Midbrain (tissue), 1 donor: ENCODE measurements at regions not wholly inside any gene's neighbourhood (a gene's known extent, or its start where the extent isn't known, plus 50 kb on each side); places are given as distances from the start of the nearest gene placed in this dataset.

ENCODE experiments used
- DNase-seq: peaks from one replicate; lab custom pipeline; 2025; lab: John Stamatoyannopoulos, UW

DNA sequence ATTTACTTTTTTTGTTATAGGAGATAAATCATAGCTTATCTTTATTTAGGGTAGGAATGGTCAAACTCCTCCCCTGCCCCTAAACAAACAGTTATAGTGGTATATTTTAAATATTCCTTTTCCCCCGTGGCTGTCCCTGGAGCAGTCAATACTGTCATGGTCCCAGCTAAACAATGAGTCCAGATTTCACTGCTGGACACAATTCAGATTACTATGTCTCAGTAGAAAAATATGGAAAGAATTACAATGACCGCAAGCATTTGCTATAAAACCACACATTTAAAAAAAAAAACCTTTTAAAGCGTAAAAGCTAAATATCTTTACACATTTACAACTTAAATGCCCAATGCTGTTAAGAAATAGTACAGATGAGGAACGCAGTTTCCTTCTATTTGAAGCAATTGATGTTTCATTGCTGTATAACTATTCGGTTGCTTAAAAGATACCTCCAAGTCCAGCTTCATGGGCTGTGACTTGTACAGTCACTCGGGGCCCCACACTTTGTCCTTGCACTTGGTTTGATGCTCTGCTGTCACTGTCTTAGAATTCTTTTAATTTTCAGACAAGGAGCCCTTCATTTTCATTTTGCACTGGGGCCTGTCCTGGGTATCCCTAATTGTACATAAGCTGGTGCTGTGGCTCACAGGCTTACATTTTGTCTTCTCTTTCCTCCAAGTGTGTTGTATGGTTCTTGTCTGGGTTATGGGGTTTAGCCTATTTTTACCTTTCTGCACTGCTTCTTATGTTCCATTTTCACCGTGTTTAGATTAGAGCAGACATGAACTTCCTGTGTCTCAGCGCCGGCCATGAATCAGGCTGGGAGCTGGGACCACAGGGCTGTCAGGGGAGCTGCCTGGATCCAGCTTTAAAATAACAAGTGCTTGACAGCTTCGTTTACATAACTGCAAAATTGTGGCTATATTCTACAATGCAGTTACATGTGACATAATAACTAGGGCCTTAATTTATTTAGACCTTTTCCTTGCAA, 530.2 kb upstream of the FZD8 start:
- no peak for DNase-seq

DNA sequence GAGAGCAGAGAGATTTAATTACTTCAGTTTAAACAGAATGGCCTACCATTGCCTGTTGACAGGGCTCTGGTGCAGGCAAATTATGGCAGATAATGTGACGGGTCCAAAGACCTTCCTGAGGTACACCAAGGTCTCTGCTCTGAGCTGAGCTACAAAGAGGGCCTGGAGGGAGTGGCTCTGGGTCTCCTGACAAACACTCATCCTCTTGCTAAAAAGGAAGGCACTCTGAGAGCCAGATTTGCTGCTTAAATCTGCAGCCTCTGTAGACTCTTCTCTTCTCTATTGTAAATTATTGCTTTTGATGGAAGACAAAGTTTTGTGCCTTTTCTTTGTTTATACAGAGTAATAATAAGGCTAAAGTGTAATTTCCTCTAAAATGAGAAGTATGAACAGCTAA, 529.5 kb upstream of the FZD8 start:
- DNase-seq: no peak

DNA sequence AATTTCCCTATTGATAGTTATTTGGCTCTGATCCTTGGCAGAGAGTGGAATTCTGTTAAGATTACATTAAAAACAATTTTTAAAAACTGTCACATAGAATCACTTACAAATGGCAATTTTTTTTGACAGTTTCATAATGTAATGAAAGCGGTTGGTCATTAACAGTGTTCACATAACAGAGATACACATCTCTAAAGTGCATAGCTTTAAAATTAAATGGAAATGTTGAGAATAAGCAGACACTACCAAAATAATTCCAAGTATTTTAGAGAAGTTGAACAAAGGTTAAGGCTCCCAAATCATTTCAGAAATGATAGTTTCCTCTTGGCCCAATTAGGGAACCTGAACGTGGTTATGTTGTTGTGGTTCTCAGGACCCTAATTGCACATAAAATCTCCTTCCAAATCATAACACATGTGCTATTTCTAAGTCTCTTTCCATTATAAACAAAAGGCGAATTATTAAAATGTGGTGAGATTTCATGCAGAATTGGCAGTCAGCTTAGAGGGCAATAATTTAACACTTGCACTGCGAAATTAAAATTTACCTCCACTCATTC, 528.9 kb upstream of the FZD8 start:
- DNase-seq: no peak

DNA sequence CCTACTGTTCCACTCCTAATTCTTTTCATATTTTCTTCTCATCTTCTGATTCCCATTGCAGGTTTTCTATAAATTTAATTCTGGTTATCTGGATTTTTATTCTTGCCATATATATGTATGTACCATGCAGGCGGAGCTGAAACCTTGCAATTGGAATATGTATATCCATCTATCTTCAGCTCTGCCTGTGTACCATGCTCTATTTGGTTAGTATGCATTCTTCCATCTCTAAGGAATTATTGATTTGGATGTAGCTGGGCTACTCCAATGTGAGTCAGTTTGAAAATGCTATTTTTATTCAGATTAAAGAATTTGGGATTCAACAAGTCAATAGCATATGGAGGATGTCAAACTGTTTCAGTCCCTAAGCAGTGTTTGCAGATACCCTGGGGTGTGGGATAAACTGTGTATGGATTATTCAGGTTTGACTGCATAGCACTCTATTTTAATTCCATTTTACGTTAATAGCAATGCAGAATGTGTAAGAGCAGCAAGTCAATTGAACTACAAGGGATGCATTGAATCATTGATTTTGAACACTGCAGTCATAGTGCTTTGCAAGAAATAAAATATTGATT, 528.1 kb upstream of the FZD8 start:
- DNase-seq: no peak

DNA sequence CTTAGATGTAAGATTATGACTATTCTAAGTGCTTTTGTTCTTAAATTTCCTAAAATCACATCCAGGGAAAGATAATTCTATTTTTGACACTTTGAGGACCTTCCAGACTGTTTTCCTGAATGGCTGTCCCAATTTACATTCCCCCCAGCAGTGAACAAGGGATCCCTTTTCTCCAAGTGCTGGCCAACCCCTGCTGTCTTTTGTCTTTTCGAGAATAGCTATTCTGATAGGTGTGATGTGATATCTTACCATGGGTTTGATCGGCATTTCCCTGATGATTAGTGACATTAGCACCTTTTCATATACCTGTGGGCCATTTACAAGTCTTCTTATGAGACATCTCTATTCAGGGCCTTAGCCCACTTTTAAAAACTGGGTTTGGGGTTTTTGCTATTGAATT, 526.7 kb upstream of the FZD8 start:
- no peak for DNase-seq

DNA sequence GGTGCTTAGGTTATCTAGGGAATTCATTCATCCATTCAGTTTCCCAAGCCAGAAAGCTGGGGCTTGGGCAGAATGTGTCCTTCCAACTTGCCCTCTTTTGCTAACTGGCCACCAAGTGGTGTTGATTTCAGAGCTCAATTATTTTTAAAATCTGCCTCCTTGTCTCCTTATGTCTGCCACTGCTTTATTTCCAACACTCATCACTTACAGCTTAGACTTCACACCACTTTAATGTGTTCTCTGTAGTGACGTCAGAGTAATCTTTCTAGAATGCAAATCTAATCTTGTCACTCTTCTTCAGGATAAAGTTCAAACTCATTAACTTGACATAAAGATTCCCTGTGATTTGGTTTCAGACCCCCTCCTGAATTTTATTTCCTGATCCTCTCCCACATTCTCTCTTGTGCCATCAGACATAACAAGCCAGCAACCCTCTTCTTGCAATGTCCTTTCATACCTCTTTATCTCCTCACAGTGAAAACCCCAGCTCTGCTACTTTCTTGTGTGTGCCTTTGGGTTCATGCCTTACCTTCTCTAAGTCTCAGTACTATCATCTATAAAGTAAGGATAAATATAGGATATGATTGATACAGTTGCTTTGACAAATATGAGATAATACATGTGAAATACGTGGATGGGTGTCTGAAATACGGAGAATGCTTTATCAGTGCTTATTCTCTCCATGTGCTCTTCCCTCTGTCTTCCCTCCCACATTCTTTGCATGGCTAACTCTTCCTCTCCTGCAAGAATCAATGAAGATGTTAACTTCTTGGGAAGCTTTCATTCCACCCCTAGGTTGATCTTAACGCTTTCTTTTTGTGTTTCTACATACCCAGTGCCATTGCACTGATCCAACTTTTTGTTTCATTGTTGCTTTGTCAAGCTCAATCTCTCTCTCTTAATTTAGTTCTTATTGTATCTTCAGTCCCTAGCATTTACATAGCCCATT, 522.7 kb upstream of the FZD8 start:
- no peak for DNase-seq

DNA sequence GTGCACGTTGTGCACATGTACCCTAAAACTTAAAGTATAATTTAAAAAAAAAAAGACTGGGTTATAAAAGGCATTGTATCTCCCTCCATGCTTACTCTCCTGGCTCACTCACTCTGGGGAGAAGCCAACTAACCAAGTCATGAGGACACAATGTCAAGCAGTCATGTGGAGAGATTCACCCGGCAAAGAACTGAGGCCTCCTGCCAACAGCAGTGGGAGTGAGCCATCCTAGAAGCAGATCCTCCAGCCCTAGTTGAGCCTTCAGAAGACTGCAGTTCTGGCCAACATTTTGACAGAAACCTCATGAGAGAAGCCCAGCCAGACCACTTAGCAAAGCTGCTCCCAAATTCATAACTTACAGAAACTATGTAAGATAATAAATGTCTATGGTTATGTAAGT, 521.7 kb upstream of the FZD8 start:
- no peak for DNase-seq

DNA sequence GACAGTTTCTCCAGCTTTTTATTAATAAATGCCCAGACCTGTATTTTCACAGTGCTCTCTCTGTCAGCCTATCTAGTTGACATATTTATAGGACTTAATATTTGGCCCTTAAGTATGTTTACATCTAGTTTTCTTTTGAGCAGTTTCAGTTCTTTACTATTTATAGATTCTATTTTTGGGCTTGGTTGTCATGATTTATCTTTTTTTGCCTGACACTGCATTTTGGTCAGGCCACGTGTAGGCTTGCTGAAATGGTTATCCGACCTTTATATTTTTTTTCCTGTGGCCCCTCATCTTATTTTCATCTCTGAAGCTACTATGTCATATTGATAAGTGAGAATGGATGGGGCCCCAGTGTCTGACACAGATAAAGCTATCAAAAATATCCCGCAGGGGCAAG, 515.4 kb upstream of the FZD8 start:
- no peak for DNase-seq

DNA sequence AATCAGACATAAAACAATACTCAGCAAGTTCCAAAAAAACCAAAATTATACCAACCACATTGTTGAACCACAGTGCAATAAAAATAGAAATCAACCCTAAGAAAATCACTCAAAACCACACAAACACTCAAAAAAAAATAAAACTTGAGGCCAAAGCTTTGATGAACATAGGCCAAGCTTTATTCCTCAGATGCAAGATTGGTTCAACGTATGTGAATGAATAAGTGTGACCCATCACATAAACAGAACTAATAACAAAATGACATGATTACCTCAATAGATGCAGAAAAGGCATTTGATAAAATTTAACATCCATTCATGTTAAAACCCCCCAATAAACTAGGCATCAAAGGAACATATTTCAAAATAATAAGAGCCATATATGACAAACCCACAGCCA, 506.1 kb upstream of the FZD8 start:
- DNase-seq: no peak

DNA sequence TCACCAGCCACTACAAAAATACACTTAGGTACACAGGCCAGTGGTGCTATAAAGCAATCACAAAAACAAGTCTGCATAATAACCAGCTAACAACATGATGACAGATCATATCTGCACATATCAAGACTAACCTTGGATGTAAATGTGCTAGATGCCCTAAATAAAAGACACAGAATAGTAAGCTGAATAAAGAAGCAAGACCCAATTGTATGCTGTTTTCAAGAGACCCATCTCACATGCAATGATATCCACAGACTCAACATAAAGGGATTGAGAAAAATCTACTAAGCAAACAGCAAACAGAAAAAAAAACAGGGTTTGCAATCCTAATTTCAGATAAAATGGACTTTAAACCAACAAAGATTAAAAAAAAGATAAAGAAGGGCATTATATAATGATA, 505.4 kb upstream of the FZD8 start:
- no peak for DNase-seq

DNA sequence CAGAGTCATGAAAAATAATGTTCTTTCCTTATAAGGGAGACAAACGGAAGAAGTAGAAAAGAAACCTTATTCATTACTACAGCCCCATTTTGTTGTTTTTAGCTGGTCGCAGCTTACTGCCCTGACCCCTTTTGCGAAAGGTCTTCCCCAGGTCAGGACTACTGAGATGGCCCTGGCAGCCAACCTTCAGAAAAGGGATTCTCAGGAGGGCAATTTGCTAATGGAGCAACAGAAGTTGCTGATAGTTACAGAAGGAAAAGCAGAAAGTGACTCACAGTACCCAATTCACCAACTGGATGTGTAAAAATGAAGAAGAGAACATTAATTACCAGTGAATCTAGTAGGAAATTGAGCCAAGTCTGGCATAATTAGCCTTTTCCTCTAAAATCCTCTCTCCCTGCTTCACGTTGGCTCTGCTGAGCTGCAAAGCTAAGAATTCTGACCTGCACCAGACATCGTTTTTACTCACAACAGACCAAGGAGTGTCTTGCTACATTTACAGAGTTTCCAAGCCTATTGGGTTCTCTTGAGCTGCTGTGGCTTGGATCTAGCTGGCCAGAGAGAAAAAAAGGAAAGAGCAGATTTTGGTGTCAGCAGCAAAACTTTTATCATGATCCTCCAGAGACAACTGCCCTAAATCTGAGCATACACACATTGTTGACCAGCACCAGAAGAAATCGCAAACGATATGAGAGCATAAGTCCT, 499.9 kb upstream of the FZD8 start:
- DNase-seq: no peak

DNA sequence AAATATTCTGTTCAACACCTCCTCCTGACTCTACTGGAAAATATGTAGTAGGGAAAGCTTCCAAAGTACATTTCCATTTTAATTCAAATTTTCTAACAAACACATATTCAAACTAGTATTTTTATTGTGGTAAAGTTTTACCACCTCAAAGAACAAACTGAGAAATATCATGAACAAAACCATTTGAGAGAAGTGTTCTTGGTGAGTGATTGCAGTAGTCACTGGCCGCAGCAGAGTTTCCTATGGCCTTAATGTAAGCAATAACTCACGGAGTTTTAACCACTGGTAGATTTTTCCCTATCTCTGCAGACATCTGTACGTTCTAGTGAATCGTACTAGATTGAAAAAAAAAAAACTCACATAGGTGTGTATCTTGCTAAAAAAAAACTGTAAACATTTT, 487.0 kb upstream of the FZD8 start:
- no peak for DNase-seq

DNA sequence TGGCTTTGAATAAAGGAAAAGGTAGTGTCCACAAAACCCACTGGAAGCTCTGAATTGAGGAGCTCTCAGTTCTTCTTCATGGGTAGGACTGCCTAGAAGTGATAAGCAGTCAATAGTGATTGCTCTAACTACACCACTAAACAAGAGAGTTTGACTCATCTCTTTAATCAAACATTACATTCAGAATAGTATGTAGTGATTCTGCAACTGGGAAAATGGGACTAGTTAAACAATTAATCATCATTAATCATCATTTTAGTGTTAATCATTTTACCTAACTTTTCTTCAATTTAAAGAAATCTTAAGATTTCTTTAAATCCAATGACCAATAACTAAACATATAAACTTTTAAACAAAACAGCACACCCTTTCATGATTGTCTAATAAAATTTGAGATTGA, 484.0 kb upstream of the FZD8 start:
- no peak for DNase-seq

DNA sequence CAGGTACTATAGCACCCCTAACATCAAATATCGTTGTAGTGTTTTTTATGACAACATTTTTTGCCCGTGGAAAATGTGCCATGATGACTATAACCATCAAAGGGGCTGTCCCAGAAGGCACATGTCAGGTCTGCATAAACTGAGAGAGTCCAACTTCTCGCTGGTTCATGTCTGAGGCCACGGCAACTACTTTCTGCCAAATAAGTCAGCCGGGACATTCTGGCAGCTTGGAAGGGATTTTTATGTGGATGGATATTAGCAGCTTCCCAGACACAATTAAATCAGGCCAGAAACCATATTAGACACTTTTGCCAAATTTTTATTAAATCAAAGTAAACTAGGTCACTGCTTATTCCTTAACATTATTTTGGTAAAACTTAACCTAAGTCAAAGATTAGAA, 477.4 kb upstream of the FZD8 start:
- no peak for DNase-seq

DNA sequence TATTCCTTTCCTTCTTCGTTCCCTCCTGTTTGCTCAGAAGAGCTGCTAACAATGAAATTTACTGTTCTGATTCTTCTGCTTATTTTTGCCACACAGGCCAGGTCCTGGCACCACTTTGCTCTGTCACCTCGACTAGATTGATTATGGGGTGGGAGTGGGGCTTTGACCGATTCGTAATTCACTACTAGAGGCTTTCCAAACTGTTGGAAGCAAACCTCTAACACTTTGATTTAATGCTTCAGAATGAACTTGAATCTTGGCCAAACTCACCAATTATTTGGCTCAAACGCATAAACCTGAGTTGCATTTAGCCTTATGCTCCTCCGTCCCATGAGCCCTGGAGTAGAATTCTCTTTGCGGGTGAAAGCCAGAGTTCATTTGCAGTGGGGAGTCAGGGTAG, 476.2 kb upstream of the FZD8 start:
- DNase-seq: no peak

DNA sequence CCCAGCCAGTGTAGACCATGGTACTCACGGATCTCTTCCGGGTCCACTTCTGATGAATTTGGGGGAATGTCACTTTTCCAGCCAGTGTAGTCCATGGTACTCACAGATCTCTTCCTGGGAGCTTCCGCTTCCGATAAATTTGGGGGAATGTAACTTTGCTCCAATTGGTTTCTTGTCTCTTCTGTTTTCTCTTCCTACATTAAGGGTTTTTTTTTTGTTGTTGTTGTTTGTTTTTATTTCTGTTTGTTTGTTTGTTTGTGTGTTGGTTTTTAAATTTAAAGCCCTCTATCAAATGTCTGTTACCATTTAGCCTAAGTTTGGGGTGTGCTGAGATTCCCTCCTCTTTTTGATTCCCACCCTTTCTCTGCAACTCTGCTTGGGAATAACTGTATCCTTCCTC, 475.8 kb upstream of the FZD8 start:
- no peak for DNase-seq

DNA sequence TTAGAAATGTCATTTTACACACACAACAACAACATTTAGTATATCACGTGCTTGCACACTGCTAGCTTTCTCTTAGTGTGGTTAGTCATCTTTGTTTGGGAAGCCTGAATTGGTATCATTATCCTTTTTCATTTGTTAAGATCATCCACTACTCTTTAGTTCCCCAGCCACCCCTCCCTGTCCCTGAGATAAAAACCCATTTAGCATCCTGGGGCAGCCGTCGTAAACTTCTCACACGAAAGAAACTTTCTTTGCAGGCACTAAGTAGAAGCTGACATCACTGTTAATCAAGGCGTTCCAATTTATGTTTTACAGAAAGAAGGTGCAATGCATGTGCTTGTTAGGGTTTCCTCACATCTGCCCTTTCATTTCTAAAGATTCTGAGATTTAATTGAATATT, 475.1 kb upstream of the FZD8 start:
- DNase-seq: no peak

DNA sequence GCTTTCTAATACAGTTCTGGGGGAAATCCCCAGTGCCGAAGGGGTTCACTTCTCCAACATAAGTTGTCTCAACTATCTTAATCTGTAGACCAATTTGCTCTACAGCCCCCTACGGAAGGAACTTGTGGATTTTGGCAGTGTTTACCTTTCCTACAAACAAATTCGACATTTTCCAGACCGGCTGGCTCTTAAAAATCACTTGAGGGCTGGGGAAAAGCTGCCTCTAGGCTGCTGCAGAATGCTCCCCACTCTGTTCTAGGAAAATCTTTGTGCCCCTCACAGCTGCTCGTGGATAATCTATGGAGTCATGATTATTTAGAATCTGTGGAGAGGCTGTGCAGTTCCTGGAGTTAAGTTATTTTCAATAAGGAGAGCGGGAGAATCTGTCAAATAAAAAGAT, 474.6 kb upstream of the FZD8 start:
- DNase-seq: no peak

DNA sequence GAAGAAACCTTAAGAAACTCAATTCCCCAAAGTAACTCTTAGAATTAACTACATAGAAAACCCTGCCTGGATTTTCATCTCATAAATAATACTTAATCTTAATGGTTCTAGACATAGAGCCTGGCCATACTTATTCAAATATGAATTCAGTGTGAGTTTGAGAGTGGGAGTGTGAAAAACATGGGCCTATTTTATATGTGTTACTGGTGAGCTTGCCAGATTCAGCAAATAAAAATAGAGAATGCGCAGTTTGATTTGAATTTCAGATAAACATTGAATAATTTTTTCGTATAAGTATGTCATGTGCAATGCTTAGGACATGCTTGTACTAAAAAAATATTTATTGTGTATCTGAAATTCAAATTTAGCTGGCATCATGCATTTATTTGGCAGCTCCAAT, 473.9 kb upstream of the FZD8 start:
- DNase-seq: no peak

DNA sequence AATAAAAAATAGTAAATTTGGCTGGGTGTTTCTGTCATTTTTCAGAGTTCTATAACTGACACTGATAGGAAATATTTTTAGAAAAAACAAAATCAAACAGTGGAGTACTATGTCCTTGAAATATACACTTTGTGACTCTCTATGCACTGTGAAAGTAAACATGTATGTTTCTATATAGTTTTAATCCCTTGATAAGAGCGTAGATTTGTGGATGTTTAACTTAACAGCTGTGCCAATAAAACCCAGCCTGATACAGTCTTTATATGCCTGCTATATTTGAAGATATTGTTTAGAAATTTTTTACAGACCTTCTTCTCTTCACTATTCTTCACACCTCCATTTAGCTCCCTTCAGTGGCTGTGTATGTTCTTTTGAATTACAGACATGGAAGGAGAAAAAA, 473.3 kb upstream of the FZD8 start:
- DNase-seq: no peak

DNA sequence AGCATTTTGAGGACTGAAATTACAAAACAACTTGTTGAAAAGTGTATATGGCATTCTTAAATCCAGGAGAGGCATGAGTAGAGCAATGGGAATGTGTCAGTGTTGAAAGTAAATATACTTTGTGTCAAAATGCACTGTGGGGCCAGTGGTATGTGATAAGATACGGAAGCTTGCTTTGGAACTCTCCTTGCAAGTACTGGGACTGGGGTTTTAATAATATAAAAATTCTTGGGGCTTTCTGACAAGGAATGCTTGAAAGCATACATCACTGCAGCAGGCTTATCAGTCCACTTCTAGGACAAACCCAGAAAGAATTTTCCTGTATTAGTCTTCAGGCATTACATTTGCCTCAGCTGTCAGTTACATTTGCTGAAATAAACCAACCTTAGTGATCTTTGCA, 472.8 kb upstream of the FZD8 start:
- DNase-seq: no peak

DNA sequence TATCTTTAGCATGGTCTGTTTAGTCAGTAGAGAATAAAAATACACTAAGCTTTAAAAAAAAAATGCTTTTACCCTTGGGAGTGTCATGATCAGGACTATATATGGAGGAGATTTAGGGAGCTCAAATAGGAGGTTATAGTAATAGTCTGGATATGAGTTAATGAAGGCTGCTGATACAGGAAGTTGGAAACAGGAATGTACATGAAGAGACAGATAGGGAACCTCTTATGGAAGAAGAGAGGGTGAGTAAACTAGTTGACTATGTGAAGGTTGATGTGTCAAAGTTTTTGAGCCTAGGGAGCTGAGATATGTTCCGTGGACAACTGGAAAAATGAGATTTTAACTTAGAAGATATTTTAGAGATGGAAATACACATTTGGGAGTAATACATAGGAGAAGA, 472.0 kb upstream of the FZD8 start:
- no peak for DNase-seq
